Mesenchymal stem cell (in vitro differentiated cells and primary cell): ENCODE measurements at regions not wholly inside any gene's neighbourhood (a gene's known extent, or its start where the extent isn't known, plus 50 kb on each side); places are given as distances from the start of the nearest gene placed in this dataset.
"Not testable (repeated sequence)": the region's sequence is repeated elsewhere in the genome, so short reads cannot be mapped to it uniquely, and the experiment has no call there.

Experiments
- DNase-seq: peaks from one replicate; pipeline ENCODE4 v3.0.0-alpha.2; 2013
- H2AFZ ChIP-seq: one replicate; pipeline ENCODE4 v1.6.1; 2013; ENCODE audit warnings: low read depth, mild to moderate bottlenecking, control low read depth, inconsistent platforms, low read length, moderate library complexity
- H2AK5ac ChIP-seq: 2 replicates; pipeline ENCODE4 v1.6.1; 2013; ENCODE audit warnings: low read length, moderate library complexity, mild to moderate bottlenecking, inconsistent platforms; ENCODE audit not compliant: severe bottlenecking
- H2BK120ac ChIP-seq: one replicate; pipeline ENCODE4 v1.6.1; 2013; ENCODE audit warnings: low read depth, mild to moderate bottlenecking, inconsistent platforms, low read length, moderate library complexity
- H2BK12ac ChIP-seq, 2 experiments: one replicate each; pipeline ENCODE4 v1.6.1; 2013; ENCODE audit warnings: inconsistent platforms in 2 of 2, low read length in 2 of 2, mild to moderate bottlenecking in 2 of 2, moderate library complexity in 2 of 2, control low read depth in 1 of 2
- H2BK15ac ChIP-seq: one replicate; pipeline ENCODE4 v1.6.1; 2013; ENCODE audit warnings: mild to moderate bottlenecking, low read depth, inconsistent platforms; ENCODE audit not compliant: poor library complexity, severe bottlenecking
- H2BK5ac ChIP-seq: 2 replicates; pipeline ENCODE4 v1.6.1; 2013; ENCODE audit warnings: low read depth, mild to moderate bottlenecking, low read length, control low read depth, inconsistent platforms; ENCODE audit not compliant: poor library complexity, severe bottlenecking
- H3K14ac ChIP-seq, 2 experiments: one replicate each; pipeline ENCODE4 v1.6.1; 2013; ENCODE audit warnings: inconsistent platforms in 2 of 2, low read length in 2 of 2, control low read depth in 1 of 2, mild to moderate bottlenecking in 1 of 2, moderate library complexity in 1 of 2
- H3K18ac ChIP-seq, 2 experiments: one replicate each; pipeline ENCODE4 v1.6.1; 2013; ENCODE audit warnings: inconsistent platforms in 2 of 2, low read length in 2 of 2, control low read depth in 1 of 2, low read depth in 1 of 2, mild to moderate bottlenecking in 1 of 2
- H3K23ac ChIP-seq, 2 experiments: one replicate each; pipeline ENCODE4 v1.6.1; 2013; ENCODE audit warnings: inconsistent platforms in 2 of 2, low read length in 2 of 2, mild to moderate bottlenecking in 2 of 2, moderate library complexity in 2 of 2, control low read depth in 1 of 2
- H3K27ac ChIP-seq: 2 replicates; pipeline ENCODE4 v1.5.1; 2013; ENCODE audit warnings: mild to moderate bottlenecking, moderate library complexity, low read length, control low read depth, inconsistent platforms; ENCODE audit not compliant: poor library complexity, severe bottlenecking
- H3K27me3 ChIP-seq, 2 experiments: 2 replicates each; pipeline versions ENCODE4 v1.6.1 to v1.7.0; 2013; ENCODE audit warnings: low read length in 2 of 2, mild to moderate bottlenecking in 2 of 2, moderate library complexity in 2 of 2, control low read depth in 1 of 2, inconsistent platforms in 1 of 2; ENCODE audit not compliant: control insufficient read depth in 1 of 2, insufficient read depth in 1 of 2
- H3K36me3 ChIP-seq, 2 experiments: 2 replicates each; pipeline versions ENCODE4 v1.6.1 to v1.7.0; 2013; ENCODE audit warnings: low read length in 2 of 2, control low read depth in 1 of 2, inconsistent platforms in 1 of 2, low read depth in 1 of 2, mild to moderate bottlenecking in 1 of 2; ENCODE audit not compliant: insufficient read depth in 2 of 2, control insufficient read depth in 1 of 2
- H3K4ac ChIP-seq, 2 experiments: one replicate each; pipeline ENCODE4 v1.6.1; 2013; ENCODE audit warnings: inconsistent platforms in 2 of 2, low read length in 2 of 2, mild to moderate bottlenecking in 2 of 2, moderate library complexity in 2 of 2, control low read depth in 1 of 2, low read depth in 1 of 2
- H3K4me1 ChIP-seq: 2 replicates; pipeline ENCODE4 v1.6.1; 2013; ENCODE audit warnings: low read depth, low read length, control low read depth; ENCODE audit not compliant: control insufficient read depth, insufficient read depth
- H3K4me2 ChIP-seq: 2 replicates; pipeline ENCODE4 v1.6.1; 2013; ENCODE audit warnings: low read length, mild to moderate bottlenecking, inconsistent platforms; ENCODE audit not compliant: poor library complexity, severe bottlenecking
- H3K4me3 ChIP-seq, 2 experiments: 2 replicates each; pipeline versions ENCODE4 v1.5.1 to v1.7.0; 2013; ENCODE audit warnings: low read length in 2 of 2, mild to moderate bottlenecking in 2 of 2, control low read depth in 1 of 2, low read depth in 1 of 2; ENCODE audit not compliant: insufficient read depth in 1 of 2
- H3K79me1 ChIP-seq: replicated peaks from 2 replicates; pipeline ENCODE4 v1.6.1; 2013; ENCODE audit warnings: mild to moderate bottlenecking, control low read depth, low read length, inconsistent platforms; ENCODE audit not compliant: poor library complexity, severe bottlenecking
- H3K9ac ChIP-seq: 2 replicates; pipeline ENCODE4 v1.7.0; 2013; ENCODE audit warnings: mild to moderate bottlenecking, low read length, moderate library complexity
- H3K9me3 ChIP-seq: 2 replicates; pipeline ENCODE4 v1.7.0; 2013; ENCODE audit warnings: mild to moderate bottlenecking, low read length; ENCODE audit not compliant: control insufficient read depth
- H4K8ac ChIP-seq: one replicate; pipeline ENCODE4 v1.6.1; 2013; ENCODE audit warnings: inconsistent platforms, mild to moderate bottlenecking, low read length, moderate library complexity
- H4K91ac ChIP-seq: one replicate; pipeline ENCODE4 v1.6.1; 2013; ENCODE audit warnings: mild to moderate bottlenecking, low read length, inconsistent platforms
- WGBS: methylation state at CpG from one replicate; pipeline ENCODE4 v1.1.7; 2013; ENCODE audit warnings: mixed read lengths; 5-methylcytosine and 5-hydroxymethylcytosine counted together

- not testable (repeated sequence) for H4K8ac ChIP-seq, H2BK120ac ChIP-seq, H3K4me3 ChIP-seq, H3K9ac ChIP-seq, H2AK5ac ChIP-seq, H3K79me1 ChIP-seq, H2AFZ ChIP-seq, H3K9me3 ChIP-seq, H3K4me2 ChIP-seq, H3K27me3 ChIP-seq, H3K4ac ChIP-seq, H3K14ac ChIP-seq, H4K91ac ChIP-seq, H3K18ac ChIP-seq, H3K23ac ChIP-seq, DNase-seq, H2BK15ac ChIP-seq, H3K27ac ChIP-seq, H3K36me3 ChIP-seq, H3K4me1 ChIP-seq, H2BK5ac ChIP-seq, H2BK12ac ChIP-seq
- 82% methylated on average over 7 of the region's 8 CpGs for WGBS
Measured at GRCh38 chr7:6927643-6928042, 101.6 kb upstream of the CCZ1B start.

GRCh38 chr7:6929588-6929987 is 103.5 kb upstream of the CCZ1B start:
- H2AFZ ChIP-seq, H3K4me3 ChIP-seq, H2AK5ac ChIP-seq, H3K27me3 ChIP-seq, H4K8ac ChIP-seq, H3K4ac ChIP-seq, DNase-seq, H2BK120ac ChIP-seq, H3K36me3 ChIP-seq, H3K79me1 ChIP-seq, H3K27ac ChIP-seq, H4K91ac ChIP-seq, H2BK5ac ChIP-seq, H3K18ac ChIP-seq, H3K23ac ChIP-seq, H2BK12ac ChIP-seq, H3K14ac ChIP-seq, H2BK15ac ChIP-seq, H3K9me3 ChIP-seq, H3K9ac ChIP-seq, H3K4me1 ChIP-seq, H3K4me2 ChIP-seq: not testable (repeated sequence)
- WGBS = 90% methylated on average over 7 of the region's 7 CpGs

GRCh38 chr7:6930081-6930635 is 104.1 kb upstream of the CCZ1B start:
- not testable (repeated sequence) for H4K8ac ChIP-seq, H4K91ac ChIP-seq, H2BK12ac ChIP-seq, H3K4me2 ChIP-seq, H3K9me3 ChIP-seq, H2BK15ac ChIP-seq, H2AK5ac ChIP-seq, H3K4ac ChIP-seq, H3K27me3 ChIP-seq, H3K79me1 ChIP-seq, H3K9ac ChIP-seq, H3K4me3 ChIP-seq, H3K14ac ChIP-seq, H3K27ac ChIP-seq, DNase-seq, H3K4me1 ChIP-seq, H3K18ac ChIP-seq, H3K36me3 ChIP-seq, H2BK5ac ChIP-seq, H3K23ac ChIP-seq, H2BK120ac ChIP-seq
- WGBS = 82% methylated on average over 6 of the region's 7 CpGs
- peak overlapping the region; percentile 51 for H2AFZ ChIP-seq

- not testable (repeated sequence) for H3K9me3 ChIP-seq, H3K79me1 ChIP-seq, H3K23ac ChIP-seq, H2AK5ac ChIP-seq, H4K91ac ChIP-seq, H3K27ac ChIP-seq, H2BK120ac ChIP-seq, H3K27me3 ChIP-seq, H3K4me2 ChIP-seq, H3K18ac ChIP-seq, H2AFZ ChIP-seq, H2BK12ac ChIP-seq, H3K4me3 ChIP-seq, H2BK5ac ChIP-seq, H3K4ac ChIP-seq, DNase-seq, H3K4me1 ChIP-seq, H3K9ac ChIP-seq, H4K8ac ChIP-seq, H3K36me3 ChIP-seq, H3K14ac ChIP-seq, H2BK15ac ChIP-seq
- WGBS = 33% methylated on average over 3 of the region's 11 CpGs
Measured at GRCh38 chr7:6930787-6931186, 104.7 kb upstream of the CCZ1B start.
